ENCODE measurements at regions not wholly inside any gene's neighbourhood (a gene's known extent, or its start where the extent isn't known, plus 50 kb on each side); places are given as distances from the start of the nearest gene placed in this dataset.
"Not testable (repeated sequence)": the region's sequence is repeated elsewhere in the genome, so short reads cannot be mapped to it uniquely, and the experiment has no call there.

DNA sequence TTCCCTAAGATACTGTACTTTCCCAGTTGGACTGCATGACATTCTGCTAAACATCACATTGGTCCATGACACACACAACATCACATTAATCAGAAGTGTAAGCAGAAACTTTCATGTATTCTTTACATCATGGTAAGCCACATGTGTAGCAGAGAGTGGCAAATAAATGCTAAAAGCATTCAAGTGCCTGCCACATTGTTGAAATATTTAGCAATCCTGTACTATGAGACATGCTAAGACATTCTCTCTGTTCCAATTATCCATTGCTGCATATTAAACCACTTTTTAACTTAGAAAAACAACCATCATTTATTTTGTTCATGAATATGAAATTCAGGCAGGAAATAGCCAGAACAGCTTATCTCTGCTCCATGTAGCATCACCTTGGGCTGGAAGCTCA, 207.7 kb upstream of the GJE1 start:
- TF ChIP-seq, protein P1, sequence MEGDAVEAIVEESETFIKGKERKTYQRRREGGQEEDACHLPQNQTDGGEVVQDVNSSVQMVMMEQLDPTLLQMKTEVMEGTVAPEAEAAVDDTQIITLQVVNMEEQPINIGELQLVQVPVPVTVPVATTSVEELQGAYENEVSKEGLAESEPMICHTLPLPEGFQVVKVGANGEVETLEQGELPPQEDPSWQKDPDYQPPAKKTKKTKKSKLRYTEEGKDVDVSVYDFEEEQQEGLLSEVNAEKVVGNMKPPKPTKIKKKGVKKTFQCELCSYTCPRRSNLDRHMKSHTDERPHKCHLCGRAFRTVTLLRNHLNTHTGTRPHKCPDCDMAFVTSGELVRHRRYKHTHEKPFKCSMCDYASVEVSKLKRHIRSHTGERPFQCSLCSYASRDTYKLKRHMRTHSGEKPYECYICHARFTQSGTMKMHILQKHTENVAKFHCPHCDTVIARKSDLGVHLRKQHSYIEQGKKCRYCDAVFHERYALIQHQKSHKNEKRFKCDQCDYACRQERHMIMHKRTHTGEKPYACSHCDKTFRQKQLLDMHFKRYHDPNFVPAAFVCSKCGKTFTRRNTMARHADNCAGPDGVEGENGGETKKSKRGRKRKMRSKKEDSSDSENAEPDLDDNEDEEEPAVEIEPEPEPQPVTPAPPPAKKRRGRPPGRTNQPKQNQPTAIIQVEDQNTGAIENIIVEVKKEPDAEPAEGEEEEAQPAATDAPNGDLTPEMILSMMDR (IDR thresholded peaks at IDR 0.05): no peak
- DNase-seq (ENCODE audit: low spot score) (no peak), ATAC-seq (ENCODE audit: low FRiP score) (no peak)

DNA sequence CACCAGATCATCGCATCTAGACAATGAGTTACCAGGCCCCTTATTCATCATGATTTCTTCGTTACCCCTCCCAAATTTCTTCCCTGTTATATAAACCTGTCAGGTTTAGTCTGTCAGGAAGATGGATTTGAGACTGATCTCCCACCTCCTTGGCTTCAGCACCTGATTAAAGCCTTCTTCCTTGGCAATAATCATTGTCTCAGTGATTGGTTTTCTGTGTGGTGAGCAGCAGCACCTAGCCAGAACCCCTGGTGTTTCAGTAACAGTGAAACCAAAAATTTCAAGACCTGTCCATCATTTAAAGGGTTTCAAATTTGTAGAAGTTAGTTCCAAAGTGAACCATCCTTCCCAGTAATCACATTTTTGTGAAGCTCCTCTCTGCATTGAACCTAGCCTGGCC, 209.8 kb upstream of the GJE1 start:
- ATAC-seq (ENCODE audit: low FRiP score) (no peak), DNase-seq (ENCODE audit: low spot score) (no peak)
- TF ChIP-seq, protein P1 (IDR thresholded peaks at IDR 0.05): no peak

DNA sequence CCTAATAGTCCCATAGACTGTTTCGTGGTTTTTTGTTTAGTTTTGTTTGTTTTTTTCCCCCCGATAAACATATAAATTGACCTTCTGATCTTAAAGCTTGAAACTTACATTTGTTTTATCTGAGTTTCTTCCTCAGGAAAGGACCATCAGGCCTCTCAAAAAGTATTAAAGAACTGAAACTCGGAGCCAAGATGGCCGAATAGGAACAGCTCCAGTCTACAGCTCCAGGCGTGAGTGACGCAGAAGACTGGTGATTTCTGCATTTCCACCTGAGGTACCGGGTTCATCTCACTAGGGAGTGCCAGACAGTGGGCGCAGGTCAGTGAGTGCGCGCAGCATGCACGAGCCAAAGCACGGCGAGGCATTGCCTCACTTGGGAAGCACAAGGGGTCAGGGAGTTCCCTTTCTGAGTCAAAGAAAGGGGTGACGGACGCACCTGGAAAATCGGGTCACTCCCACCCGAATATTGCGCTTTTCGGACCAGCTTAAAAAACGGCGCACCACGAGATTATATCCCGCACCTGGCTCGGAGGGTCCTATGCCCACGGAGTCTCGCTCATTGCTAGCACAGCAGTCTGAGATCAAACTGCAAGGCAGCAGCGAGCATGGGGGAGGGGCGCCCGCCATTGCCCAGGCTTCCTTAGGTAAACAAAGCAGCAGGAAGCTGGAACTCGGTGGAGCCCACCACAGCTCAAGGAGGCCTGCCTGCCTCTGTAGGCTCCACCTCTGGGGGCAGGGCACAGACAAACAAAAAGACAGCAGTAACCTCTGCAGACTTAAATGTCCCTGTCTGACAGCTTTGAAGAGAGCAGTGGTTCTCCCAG, 215.8 kb upstream of the GJE1 start:
- ATAC-seq (ENCODE audit: low FRiP score); DNase-seq (ENCODE audit: low spot score): not testable (repeated sequence)

DNA sequence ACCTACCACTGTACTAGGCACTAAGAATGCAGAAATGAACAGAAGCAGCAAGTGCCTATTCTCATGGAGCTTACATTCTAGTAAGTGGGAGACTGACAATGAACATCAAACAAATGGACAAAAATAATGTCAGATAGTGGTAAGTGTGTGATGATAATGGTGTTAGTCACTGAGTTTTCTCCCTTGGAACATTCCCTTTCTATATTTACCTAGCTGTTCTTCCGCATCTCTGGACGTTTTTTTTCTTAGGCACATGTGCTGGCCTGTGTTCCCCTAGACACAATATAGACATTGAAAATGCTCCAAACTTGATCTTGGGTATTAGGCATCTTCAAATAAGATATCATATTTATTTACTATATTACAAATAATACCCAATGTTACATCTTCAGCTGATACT, 218.1 kb upstream of the GJE1 start:
- ATAC-seq (ENCODE audit: low FRiP score) (no peak), DNase-seq (ENCODE audit: low spot score) (no peak)
- TF ChIP-seq, protein P1 (IDR thresholded peaks at IDR 0.05): no peak

DNA sequence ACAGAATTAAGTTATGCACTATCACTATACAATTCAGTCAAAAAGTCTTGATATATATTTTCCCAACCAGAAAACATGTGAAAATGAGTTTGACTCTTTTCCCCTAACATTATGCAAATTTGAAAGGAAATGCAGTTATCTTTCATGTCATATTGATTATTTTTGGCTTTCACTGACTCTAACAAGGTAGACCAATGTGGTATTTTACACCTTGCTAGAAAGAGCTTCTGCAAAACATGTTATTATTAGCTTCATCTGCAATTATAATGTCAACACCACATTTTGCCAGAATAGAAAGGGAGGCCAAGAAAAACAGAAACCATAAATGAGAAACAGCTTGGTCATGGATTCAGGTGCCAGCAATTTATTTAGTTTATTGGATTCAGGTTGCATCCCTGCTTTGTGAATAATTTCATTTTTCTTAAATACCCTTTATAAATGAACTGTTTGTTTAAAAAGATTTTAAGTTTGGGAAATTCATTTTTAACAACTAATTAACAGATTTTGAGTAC, 226.1 kb upstream of the GJE1 start:
- ATAC-seq (ENCODE audit: low FRiP score): no peak
- DNase-seq (ENCODE audit: low spot score): no peak
- TF ChIP-seq, protein P1 (IDR thresholded peaks at IDR 0.05): no peak

DNA sequence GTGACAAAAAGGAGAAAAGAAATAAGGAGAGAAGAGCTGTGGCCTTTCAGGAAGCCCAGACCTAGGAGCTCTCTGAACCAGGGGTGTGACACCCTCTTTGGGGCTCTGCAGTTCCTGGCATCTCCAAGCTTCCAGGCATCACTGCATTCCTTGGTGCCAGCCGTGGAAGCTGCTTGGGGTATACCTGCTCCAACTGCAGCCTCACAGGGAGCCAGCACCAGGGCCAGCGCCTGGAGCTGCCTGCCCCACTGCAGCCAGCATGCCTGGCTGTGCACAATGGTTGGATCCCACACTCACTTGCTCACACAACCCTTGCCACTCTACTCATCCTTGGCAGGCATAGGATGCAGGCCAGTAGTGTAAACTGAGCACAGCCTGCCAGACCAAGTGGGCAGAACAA, 242.1 kb upstream of the GJE1 start:
- TF ChIP-seq, protein P1 (IDR thresholded peaks at IDR 0.05): no peak
- DNase-seq (ENCODE audit: low spot score) (no peak), ATAC-seq (ENCODE audit: low FRiP score) (no peak)

DNA sequence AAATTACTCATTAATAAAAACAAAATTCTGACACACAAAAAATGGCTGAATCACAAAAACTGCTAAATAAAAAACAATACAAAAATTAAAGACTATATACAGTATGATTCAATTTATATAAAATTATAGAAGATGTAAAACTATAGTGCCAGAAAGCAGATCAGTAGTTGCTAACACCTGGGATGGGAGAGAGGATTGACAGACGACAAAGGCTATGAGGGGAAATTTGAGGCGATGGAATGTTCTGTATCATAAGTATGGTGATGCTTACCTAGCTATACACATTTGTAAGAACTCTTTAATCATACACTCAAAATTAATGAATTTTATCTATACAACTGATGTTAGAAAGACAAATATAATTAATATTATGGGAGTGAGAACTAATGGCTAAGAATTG, 247.9 kb upstream of the GJE1 start:
- no peak for ATAC-seq (ENCODE audit: low FRiP score)
- DNase-seq (ENCODE audit: low spot score): no peak
- TF ChIP-seq, protein P1 (IDR thresholded peaks at IDR 0.05): no peak
